PC-9 (cell line): ENCODE measurements at regions not wholly inside any gene's neighbourhood (a gene's known extent, or its start where the extent isn't known, plus 50 kb on each side); places are given as distances from the start of the nearest gene placed in this dataset.
A peak's percentile ranks its signal among the peaks of the same experiment; 100 is the strongest.

Experiments
- BruUV-seq: library from RNA; stranded (reverse); fragments of 400-500 nt; replicated peaks from 2 replicates; lab custom pipeline; 2021; lab: Mats Ljungman, UMichigan
- CTCF ChIA-PET: fragments of 300-600 bp; sonication (Branson Sonifier 250); formaldehyde crosslinking; loops from one replicate; lab custom pipeline; 2022; ENCODE audit warnings: antibody characterized with exemption; lab: Charles Lee
- POLR2A ChIA-PET: fragments of 300-600 bp; sonication (Branson Sonifier 250); formaldehyde crosslinking; loops from one replicate; lab custom pipeline; 2022; ENCODE audit warnings: antibody characterized with exemption; ENCODE audit not compliant: unreplicated experiment; lab: Charles Lee
- DNase-seq, 2 experiments: peaks; one replicate each; pipeline versions ENCODE4 v3.0.0 to v3.0.0-alpha.2; 2015 to 2022; ENCODE audit warnings: mixed read lengths in 1 of 2
- H2AFZ ChIP-seq: fragments of 200-600 bp; sonication (generic); 2 replicates; pipeline ENCODE4 v1.8.1; 2017; ENCODE audit warnings: antibody characterized with exemption
- H3F3A ChIP-seq: fragments of 200-600 bp; sonication (generic); 2 replicates; pipeline ENCODE4 v1.8.1; 2017; ENCODE audit warnings: antibody characterized with exemption, mild to moderate bottlenecking, low read depth; ENCODE audit not compliant: insufficient read depth
- H3K27ac ChIP-seq: fragments of 200-600 bp; sonication (generic); 2 replicates; pipeline ENCODE4 v1.6.1; 2016; ENCODE audit warnings: mixed run types
- H3K27me3 ChIP-seq: fragments of 200-600 bp; sonication (generic); 2 replicates; pipeline ENCODE4 v1.6.1; 2016; ENCODE audit warnings: low read depth, mixed run types; ENCODE audit not compliant: insufficient read depth
- H3K36me3 ChIP-seq: fragments of 200-600 bp; sonication (generic); 2 replicates; pipeline ENCODE4 v1.6.1; 2016; ENCODE audit warnings: low read depth, mixed run types
- H3K4me1 ChIP-seq: fragments of 200-600 bp; sonication (generic); replicated peaks from 2 replicates; pipeline ENCODE4 v1.6.1; 2016; ENCODE audit warnings: mixed run types; ENCODE audit not compliant: insufficient read depth
- H3K4me2 ChIP-seq: fragments of 200-600 bp; sonication (generic); 2 replicates; pipeline ENCODE4 v1.6.1; 2017; ENCODE audit warnings: mixed run types
- H3K4me3 ChIP-seq: fragments of 200-600 bp; sonication (generic); 2 replicates; pipeline ENCODE4 v1.6.1; 2016; ENCODE audit warnings: mixed run types
- H3K79me2 ChIP-seq: fragments of 200-600 bp; sonication (generic); 2 replicates; pipeline ENCODE4 v1.6.1; 2017; ENCODE audit warnings: low read depth, mixed run types
- H3K9me2 ChIP-seq: fragments of 200-600 bp; sonication (generic); 2 replicates; pipeline ENCODE4 v1.8.1; 2017; ENCODE audit warnings: mild to moderate bottlenecking; ENCODE audit not compliant: insufficient read depth
- H3K9me3 ChIP-seq: fragments of 200-600 bp; sonication (generic); 2 replicates; pipeline ENCODE4 v1.8.1; 2016; ENCODE audit warnings: low read depth; ENCODE audit not compliant: insufficient read depth
- H4K20me1 ChIP-seq: fragments of 200-600 bp; sonication (generic); 2 replicates; pipeline ENCODE4 v1.8.1; 2017; ENCODE audit not compliant: insufficient read depth
- CTCF ChIP-seq: fragments of 200-600 bp; sonication (generic); conservative IDR thresholded peaks from 2 replicates; pipeline ENCODE4 v1.6.1; 2017; ENCODE audit warnings: mixed run types, antibody characterized with exemption, mild to moderate bottlenecking, moderate library complexity
- EZH2 ChIP-seq: fragments of 200-600 bp; sonication (generic); IDR thresholded peaks from 2 replicates; pipeline ENCODE4 v1.8.0; 2017; ENCODE audit warnings: antibody characterized with exemption, low read depth
- intact Hi-C: fragments of 100-400 bp; cut with micrococcal nuclease; formaldehyde crosslinking; loops from one replicate; pipeline ENCODE4 v1.10.0; 2022; ENCODE audit not compliant: unreplicated experiment

DNA sequence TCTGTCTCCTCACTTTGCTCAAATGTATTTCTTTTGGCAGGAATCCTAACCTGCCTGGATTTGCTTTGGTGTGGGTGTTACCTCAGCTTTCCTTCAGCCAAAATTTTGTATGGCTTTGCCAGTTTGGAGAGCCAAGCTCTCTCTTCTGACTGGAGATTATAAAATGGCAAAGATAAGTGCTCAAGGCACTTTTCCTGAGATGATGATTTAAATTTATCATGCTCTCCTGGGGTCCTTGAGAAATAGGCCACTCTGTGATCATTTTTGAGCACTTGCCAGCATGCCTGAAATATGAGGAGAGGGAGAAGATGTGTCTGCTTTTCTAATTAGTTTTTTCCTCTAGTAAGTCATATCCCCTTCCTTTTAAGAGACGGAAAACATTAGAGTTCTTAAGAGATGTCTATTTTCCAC is 683.0 kb downstream of the SLC4A3 start:
- CTCF ChIA-PET, result no interaction called here
- no peak for DNase-seq
- POLR2A ChIA-PET, result no interaction called here
- Histone ChIP-seq H3K36me3 (no peaks in the 10 kb centered on the region), H3K4me2 (no peak overlapping the region), H3K79me2 (no peaks in the 10 kb centered on the region), H3K4me1 (no peaks in the 10 kb centered on the region), H3K4me3 (no peak overlapping the region), H3K9me2 (no peaks in the 10 kb centered on the region), H2AFZ (no peak overlapping the region), H4K20me1 (no peaks in the 10 kb centered on the region), H3K27me3 (no peaks in the 10 kb centered on the region), H3F3A (no peaks in the 10 kb centered on the region), H3K27ac (no peak overlapping the region), H3K9me3 (peaks cover 5% of the 10 kb centered on the region; the same call in 1 of the 2 replicates)
- TF ChIP-seq EZH2 (no peak), CTCF (no peak)
- intact Hi-C loops, result no loop called here
- BruUV-seq, result no TSS peak

- CTCF ChIA-PET, result no interaction called here
- BruUV-seq, result no TSS peak
- TF ChIP-seq EZH2 (no peak), CTCF (no peak)
- no peaks in the 10 kb centered on the region for H4K20me1 ChIP-seq
- H3K4me3 ChIP-seq, result no peak overlapping the region
- H3K9me3 ChIP-seq, result peaks cover 5% of the 10 kb centered on the region; the same call in 1 of the 2 replicates
- H3K36me3 ChIP-seq, result no peaks in the 10 kb centered on the region
- no peak overlapping the region for H2AFZ ChIP-seq
- no peak for DNase-seq
- H3K4me2 ChIP-seq, result no peak overlapping the region
- no peaks in the 10 kb centered on the region for H3F3A ChIP-seq
- intact Hi-C loops, result no loop called here
- POLR2A ChIA-PET, result no interaction called here
- H3K27ac ChIP-seq, result no peak overlapping the region
- no peaks in the 10 kb centered on the region for H3K27me3 ChIP-seq
- no peaks in the 10 kb centered on the region for H3K9me2 ChIP-seq
- no peaks in the 10 kb centered on the region for H3K79me2 ChIP-seq
- no peaks in the 10 kb centered on the region for H3K4me1 ChIP-seq
Observed at GRCh38 chr2:220315098-220315823, 687.8 kb downstream of the SLC4A3 start.

DNA sequence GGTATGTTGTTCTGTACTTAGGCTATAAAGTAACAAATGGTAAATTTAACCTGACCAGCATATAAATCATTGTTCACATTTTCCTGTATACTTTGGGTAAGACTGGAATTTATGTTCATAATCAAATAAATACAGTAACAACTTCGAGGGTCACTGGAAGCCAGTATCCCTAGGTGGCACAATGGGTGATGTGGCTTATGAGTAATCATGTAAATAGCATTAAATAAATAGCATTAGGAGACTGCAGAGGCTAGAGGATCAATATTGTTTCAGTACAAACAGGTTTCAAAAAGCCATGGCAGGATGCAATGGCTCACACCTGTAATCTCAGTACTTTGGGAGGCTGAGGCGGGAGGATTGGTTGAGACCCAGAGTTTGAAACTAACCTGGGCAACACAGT is 690.6 kb downstream of the SLC4A3 start:
- no TSS peak for BruUV-seq
- H3K36me3 ChIP-seq, result no peaks in the 10 kb centered on the region
- H3K4me2 ChIP-seq, result no peak overlapping the region
- no peaks in the 10 kb centered on the region for H3K9me2 ChIP-seq
- intact Hi-C loops, result no loop called here
- H3K27me3 ChIP-seq, result no peaks in the 10 kb centered on the region
- H4K20me1 ChIP-seq, result no peaks in the 10 kb centered on the region
- POLR2A ChIA-PET, result no interaction called here
- CTCF ChIA-PET, result no interaction called here
- H3F3A ChIP-seq, result no peaks in the 10 kb centered on the region
- peaks cover 5% of the 10 kb centered on the region; the same call in 1 of the 2 replicates for H3K9me3 ChIP-seq
- no peak overlapping the region for H3K4me3 ChIP-seq
- no peaks in the 10 kb centered on the region for H3K4me1 ChIP-seq
- peak in 1 of 2 experiments; percentile 45 for DNase-seq
- no peak overlapping the region for H3K27ac ChIP-seq
- no peak overlapping the region for H2AFZ ChIP-seq
- H3K79me2 ChIP-seq, result no peaks in the 10 kb centered on the region
- TF ChIP-seq EZH2, result no peak
- TF ChIP-seq CTCF, result no peak
